ENCODE measurements at regions not wholly inside any gene's neighbourhood (a gene's known extent, or its start where the extent isn't known, plus 50 kb on each side); places are given as distances from the start of the nearest gene placed in this dataset.
"Not testable (repeated sequence)": the region's sequence is repeated elsewhere in the genome, so short reads cannot be mapped to it uniquely, and the experiment has no call there.

DNA sequence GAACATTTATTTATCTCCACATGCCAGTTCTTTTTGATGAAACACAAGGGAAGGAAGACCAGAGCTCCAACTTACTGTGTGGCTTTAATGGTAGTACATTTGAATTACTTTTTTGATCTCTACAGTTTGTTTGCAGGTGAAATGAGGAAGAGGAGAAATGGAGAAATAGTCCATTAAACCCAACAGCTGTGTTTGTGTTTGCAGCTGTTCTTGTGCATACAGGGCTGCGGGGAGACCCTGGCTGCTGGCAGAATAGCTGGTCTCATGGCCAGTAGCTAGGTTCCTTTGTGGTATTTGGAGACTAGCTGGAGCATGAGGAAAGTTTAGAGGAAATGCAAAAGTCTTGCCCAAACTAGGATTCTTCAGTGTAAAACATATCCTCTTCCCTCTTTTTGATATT, 374.8 kb downstream of the GPAT3 start:
- Histone ChIP-seq H3K27ac (no peak overlapping the region), H3K4me1 (ENCODE audit: low read depth) (no peaks in the 10 kb centered on the region), H3K36me3 (no peaks in the 10 kb centered on the region), H3K27me3 (no peaks in the 10 kb centered on the region), H3K4me3 (no peak overlapping the region), H3K9me3 (ENCODE audit: low read depth) (no peaks in the 10 kb centered on the region)
- DNase-seq (ENCODE audit: low read depth in 1 of 2, low spot score in 1 of 2) = no peak
- no peak for TF ChIP-seq CTCF (IDR thresholded peaks at IDR 0.05; ENCODE audit: low read depth, low read length)

DNA sequence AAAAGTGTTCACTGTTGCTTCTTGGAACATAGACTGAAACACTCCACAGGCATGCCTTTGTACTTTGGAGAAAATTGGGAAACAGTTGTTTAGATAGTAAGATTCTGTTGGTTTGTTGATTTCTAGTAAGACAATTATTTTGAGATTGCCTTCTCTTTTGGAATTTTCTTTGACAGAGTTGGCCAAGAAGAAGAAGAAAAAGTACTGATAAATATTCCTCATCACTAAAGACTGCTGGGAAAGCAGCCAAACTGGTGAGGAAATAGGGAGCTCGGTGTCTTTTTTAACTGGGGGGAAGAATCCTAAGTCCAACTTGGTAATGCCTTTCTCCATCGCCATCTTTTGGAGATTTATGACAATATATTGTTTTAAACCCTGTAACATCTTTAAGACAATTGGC, 370.7 kb downstream of the GPAT3 start:
- DNase-seq (ENCODE audit: low read depth in 1 of 2, low spot score in 1 of 2) = peak in 1 of 2 donors; percentile 52
- no peak for TF ChIP-seq CTCF (IDR thresholded peaks at IDR 0.05; ENCODE audit: low read depth, low read length)
- Histone ChIP-seq H3K4me1 (ENCODE audit: low read depth) (no peaks in the 10 kb centered on the region), H3K27me3 (no peaks in the 10 kb centered on the region), H3K36me3 (no peaks in the 10 kb centered on the region), H3K27ac (no peak overlapping the region), H3K4me3 (no peak overlapping the region), H3K9me3 (ENCODE audit: low read depth) (no peaks in the 10 kb centered on the region)

DNA sequence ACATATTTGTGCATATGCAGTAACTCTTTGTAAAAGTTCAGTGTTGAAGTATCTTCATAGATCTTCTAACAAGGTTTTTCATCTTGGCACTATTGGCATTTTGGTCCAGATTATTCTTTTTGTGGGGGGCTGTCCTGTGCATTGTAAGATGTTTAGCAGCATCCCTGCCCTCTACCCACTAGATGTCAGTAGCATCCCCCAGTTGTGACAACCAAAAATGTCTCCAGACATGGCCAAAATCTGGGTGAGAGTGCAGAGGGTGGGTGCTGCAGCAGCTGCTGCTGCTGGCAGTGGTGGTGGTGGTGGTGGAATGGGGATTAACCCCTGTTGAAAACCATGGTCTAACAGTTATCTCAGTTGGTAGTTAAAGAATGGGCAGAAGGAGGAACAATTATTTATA, 370.0 kb downstream of the GPAT3 start:
- H3K4me3 ChIP-seq = no peak overlapping the region
- no peaks in the 10 kb centered on the region for H3K27me3 ChIP-seq
- no peak for TF ChIP-seq CTCF (IDR thresholded peaks at IDR 0.05; ENCODE audit: low read depth, low read length)
- no peak overlapping the region for H3K27ac ChIP-seq
- H3K4me1 ChIP-seq (ENCODE audit: low read depth) = no peaks in the 10 kb centered on the region
- no peaks in the 10 kb centered on the region for H3K36me3 ChIP-seq
- H3K9me3 ChIP-seq (ENCODE audit: low read depth) = no peaks in the 10 kb centered on the region
- peak in 1 of 2 donors; percentile 13 for DNase-seq (ENCODE audit: low read depth in 1 of 2, low spot score in 1 of 2)

GRCh38 chr4:83903740-83904139, 367.8 kb downstream of the GPAT3 start:
- H3K9me3 ChIP-seq (ENCODE audit: low read depth); DNase-seq (ENCODE audit: low read depth in 1 of 2, low spot score in 1 of 2); H3K27me3 ChIP-seq; H3K4me3 ChIP-seq; H3K27ac ChIP-seq; H3K36me3 ChIP-seq; H3K4me1 ChIP-seq (ENCODE audit: low read depth): not testable (repeated sequence)

- DNase-seq (ENCODE audit: low read depth in 1 of 2, low spot score in 1 of 2) = no peak
- Histone ChIP-seq H3K4me1 (ENCODE audit: low read depth) (no peaks in the 10 kb centered on the region), H3K27me3 (no peaks in the 10 kb centered on the region), H3K4me3 (no peak overlapping the region), H3K9me3 (ENCODE audit: low read depth) (no peaks in the 10 kb centered on the region), H3K36me3 (no peaks in the 10 kb centered on the region), H3K27ac (no peak overlapping the region)
- TF ChIP-seq CTCF (IDR thresholded peaks at IDR 0.05; ENCODE audit: low read depth, low read length) = no peak
These were observed 358.9 kb downstream of the GPAT3 start for GRCh38 chr4:83894831-83895230.

DNA sequence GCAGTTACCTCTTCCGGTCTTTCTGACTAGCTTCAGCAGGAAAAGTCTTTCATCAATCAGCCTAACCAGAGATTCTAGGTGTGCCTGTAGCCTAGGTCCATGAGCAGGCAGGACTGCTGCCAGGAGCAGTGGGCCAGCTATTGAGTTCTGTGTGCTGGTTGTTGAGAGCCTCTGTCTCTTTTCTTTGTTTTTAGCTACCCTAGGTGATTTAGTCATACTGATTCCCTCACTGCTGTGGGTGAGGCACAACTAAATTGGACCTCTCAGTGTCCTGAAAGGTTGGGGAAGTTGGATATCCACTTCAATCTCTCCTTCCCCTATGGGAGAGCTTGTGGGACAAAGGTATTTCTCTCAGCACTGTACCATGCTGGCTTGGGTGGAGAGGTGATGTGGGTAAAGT, 354.9 kb downstream of the GPAT3 start:
- Histone ChIP-seq H3K27ac (no peak overlapping the region), H3K4me3 (no peak overlapping the region), H3K36me3 (no peaks in the 10 kb centered on the region), H3K9me3 (ENCODE audit: low read depth) (no peaks in the 10 kb centered on the region), H3K27me3 (no peaks in the 10 kb centered on the region), H3K4me1 (ENCODE audit: low read depth) (no peaks in the 10 kb centered on the region)
- no peak for DNase-seq (ENCODE audit: low read depth in 1 of 2, low spot score in 1 of 2)
- no peak for TF ChIP-seq CTCF (IDR thresholded peaks at IDR 0.05; ENCODE audit: low read depth, low read length)
